Stomach (tissue), 4 donors: ENCODE measurements at regions not wholly inside any gene's neighbourhood (a gene's known extent, or its start where the extent isn't known, plus 50 kb on each side); places are given as distances from the start of the nearest gene placed in this dataset.

ENCODE experiments used
- CTCF ChIP-seq, 7 experiments: fragments of 450-650 bp in 4 of 7; fragments of 200-600 bp in 3 of 7; sonication (generic) in 3 of 7; IDR thresholded peaks; one replicate each; pipeline ENCODE4 v1.5.1; 2016 to 2019; ENCODE audit warnings: antibody characterized with exemption in 7 of 7, control low read depth in 2 of 7, mild to moderate bottlenecking in 1 of 7
- EP300 ChIP-seq: sonication (generic); formaldehyde crosslinking; IDR thresholded peaks from one replicate; pipeline ENCODE4 v1.6.1; 2017; ENCODE audit warnings: antibody characterized with exemption
- POLR2AphosphoS5 ChIP-seq, 3 donors: sonication (generic); formaldehyde crosslinking; IDR thresholded peaks; one replicate each; pipeline ENCODE4 v1.6.1; 2016; ENCODE audit warnings: antibody characterized with exemption in 3 of 3

DNA sequence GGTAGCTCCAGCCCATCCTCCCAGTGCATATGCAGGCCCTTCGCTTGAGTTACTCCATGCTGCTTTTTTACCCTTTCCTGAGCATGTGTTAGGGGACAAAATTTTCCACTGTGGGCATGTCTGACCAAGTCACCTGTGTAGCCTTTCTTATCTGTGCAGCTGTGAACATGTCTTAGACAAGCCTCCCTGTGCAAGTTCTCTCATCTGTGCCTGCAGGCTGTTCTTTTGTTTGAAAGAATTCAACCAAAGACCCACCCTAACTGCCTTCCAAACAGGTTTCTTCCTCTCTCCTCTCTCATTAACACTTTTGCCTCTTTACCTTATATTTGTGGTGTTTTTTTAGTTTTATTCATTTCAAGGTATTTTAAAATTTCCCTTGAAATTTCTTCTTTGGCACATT lies 53.2 kb upstream of the SPIN4 start:
- TF ChIP-seq CTCF (IDR thresholded peaks at IDR 0.05): no peak
- TF ChIP-seq EP300: no peak
- TF ChIP-seq POLR2AphosphoS5 (IDR thresholded peaks at IDR 0.05): no peak
